GM19025 (cell line): ENCODE measurements at regions not wholly inside any gene's neighbourhood (a gene's known extent, or its start where the extent isn't known, plus 50 kb on each side); places are given as distances from the start of the nearest gene placed in this dataset.

Experiments used
- ATAC-seq: cut with Tn5 transposase; IDR thresholded peaks from one replicate; pipeline ENCODE4 v1.9.1; 2021; ENCODE audit warnings: mild to moderate bottlenecking, low read depth, moderate library complexity; ENCODE audit not compliant: unreplicated experiment

DNA sequence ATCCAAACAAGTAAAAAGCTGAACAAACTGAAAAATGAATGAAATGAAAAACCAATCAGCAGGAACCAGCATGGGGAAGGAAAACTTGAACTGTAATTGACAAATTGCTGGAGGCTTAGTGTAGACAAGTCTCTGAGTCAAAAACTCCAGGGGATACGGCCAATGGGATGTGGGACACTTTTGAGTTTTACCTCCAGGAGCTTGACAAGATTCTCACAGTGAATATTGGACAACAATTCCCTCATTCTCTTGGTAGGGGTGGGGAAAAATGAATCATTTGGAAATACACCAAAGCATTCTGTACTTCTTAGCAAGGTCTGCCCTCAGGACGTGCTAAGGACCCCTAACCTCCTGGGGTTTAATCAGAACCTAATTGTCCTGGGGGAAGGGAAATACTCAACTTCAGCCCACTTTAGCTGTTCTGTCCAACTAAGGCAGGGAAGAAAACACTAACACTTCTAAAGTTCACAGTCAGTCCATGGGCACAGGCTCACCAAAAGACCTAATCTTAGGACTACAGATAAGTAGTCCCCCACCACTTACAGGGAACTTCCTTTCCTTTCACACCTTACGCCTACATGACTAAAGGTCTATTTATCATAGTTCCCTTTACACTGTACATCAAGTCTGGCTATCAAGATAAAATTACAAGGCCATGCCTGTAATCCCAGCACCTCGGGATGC is 60.7 kb upstream of the CDC42BPA start:
- no peak for ATAC-seq

DNA sequence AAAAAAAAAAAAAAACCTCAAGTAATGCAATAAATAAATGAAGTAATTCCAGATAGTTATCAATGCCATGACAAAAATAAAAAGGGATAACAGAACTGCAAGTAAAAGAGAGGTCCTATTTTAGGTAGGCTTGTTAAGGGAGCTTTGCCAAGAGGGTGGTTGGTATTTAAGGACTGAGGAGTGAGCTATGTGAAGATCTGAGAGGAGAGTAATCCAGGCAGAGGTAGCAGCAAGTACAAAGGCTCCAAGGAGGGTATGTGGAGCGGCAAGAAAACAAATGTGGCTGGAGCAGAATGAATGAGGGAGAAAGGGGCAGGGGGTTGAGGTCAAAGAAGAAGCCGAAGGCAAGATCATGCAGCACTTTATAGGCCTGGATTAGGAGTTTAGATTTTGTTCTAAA is 59.9 kb upstream of the CDC42BPA start:
- no peak for ATAC-seq

DNA sequence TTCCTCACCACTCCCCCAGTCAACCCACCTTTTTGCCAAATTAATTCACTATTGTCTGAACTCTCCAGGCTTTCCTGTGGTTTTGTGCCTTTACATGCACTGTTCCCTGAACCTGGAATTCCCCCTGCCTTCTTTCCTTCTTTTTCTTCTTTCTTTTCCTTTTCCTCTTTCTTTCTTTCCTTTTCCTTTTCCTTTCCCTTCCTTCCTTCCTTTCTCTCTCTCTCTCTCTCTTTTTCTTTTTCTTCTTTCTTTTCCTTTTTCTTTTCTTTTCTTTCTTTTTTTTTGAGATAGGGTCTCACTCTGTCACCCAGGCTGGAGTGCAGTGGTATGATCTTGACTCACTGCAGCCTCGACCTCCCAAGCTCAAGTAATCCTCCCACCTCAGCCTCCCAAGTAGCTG is 56.6 kb upstream of the CDC42BPA start:
- no peak for ATAC-seq

DNA sequence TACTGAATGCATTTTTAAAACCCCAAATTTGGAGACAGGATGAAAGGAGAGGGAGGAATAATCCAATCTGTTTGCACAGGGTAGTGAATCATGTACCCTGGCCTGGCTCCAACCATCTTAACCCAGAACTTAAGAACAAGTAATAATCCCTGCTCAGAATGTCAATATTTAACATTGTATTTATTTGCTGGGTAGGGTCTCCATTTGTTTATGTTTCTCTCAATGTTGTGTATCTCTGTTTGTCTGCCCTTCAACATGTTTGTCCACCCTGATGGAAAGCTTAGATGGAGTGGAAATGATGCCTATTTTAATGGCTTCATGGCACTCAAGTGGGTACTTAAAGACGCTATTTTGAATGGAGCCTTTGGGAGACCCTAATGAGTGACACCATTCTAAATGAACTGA is 54.4 kb upstream of the CDC42BPA start:
- ATAC-seq, result no peak

DNA sequence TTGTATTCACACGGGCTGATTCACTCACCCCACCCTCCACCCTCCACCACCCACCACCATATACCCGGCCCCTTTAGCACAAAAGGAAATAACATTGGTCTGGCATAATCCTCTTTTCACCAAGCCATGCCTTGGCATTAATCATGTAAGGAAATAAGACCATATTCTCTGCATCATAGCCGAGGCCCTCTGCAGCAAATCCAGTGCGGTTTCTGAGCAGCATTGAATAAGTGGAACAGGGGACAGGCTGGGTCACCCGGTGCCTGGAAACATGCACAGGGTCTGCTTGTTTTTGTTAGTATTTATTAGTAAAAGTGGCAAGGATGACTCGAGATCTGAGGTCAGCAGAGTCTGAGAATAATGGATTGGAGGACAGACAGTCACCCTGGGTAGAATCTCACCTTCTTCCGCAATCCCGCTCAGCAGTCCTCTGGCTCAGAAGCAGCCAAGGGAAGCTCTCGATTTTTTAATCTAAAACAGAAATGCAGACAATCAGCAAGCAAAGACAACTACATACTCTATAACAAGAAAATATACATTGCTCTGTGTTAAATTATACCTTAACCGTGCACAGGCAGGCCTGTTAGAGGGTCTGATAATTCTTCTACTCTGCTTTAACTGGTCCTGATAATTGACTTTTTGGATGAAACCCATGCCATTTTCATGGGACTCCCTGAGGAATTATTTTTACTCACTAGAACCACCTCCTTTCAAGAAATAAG is 52.4 kb upstream of the CDC42BPA start:
- ATAC-seq, result no peak

DNA sequence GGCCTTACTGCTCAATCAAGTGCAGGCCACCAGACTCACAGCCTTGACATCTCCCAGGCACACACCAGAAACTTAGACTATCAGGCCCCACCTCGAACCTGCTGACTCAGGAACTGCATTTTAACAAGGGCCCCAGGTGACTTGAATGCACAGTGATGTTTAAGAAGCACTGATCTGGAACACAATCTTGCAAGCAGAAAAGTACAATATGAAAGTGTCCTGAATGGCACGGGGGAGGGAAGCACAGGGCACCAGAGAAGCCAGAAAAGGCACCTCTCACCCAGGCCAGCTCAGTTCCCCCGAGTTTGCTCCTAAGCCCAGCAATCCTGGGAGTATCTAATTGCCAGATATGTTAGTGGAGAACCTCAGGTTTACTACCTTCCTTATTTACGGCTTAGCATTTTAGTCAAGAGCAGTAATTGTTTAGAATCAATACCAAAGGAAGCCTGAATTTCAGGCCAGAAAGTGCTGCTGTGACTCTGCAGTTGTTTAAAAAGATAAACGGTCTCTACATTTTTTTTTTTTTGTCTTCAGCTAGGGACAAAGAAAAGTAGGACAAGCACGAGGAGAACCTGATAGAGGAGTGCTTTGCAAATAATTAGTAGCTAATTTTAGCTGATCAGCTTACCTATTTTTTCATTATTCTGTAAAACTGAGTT is 50.9 kb upstream of the CDC42BPA start:
- ATAC-seq, result no peak
